HFFc6 (cell line): ENCODE measurements at regions not wholly inside any gene's neighbourhood (a gene's known extent, or its start where the extent isn't known, plus 50 kb on each side); places are given as distances from the start of the nearest gene placed in this dataset.

Experiments used
- DNase-seq: peaks from one replicate; pipeline ENCODE4 v3.0.0-alpha.2; 2018
- H3K27ac Mint-ChIP-seq: 2 replicates; pipeline ENCODE4 v1.8.0; 2020; ENCODE audit warnings: mild to moderate bottlenecking, mixed read lengths
- H3K27me3 Mint-ChIP-seq: 2 replicates; pipeline ENCODE4 v1.8.0; 2021; ENCODE audit warnings: mild to moderate bottlenecking, moderate library complexity, mixed read lengths; ENCODE audit not compliant: insufficient read depth
- H3K36me3 Mint-ChIP-seq: 2 replicates; pipeline ENCODE4 v1.8.0; 2021; ENCODE audit warnings: low read depth, mixed read lengths
- H3K4me1 Mint-ChIP-seq: 2 replicates; pipeline ENCODE4 v1.8.0; 2020; ENCODE audit warnings: low read depth, mixed read lengths
- H3K4me3 Mint-ChIP-seq: 2 replicates; pipeline ENCODE4 v1.8.0; 2020; ENCODE audit warnings: mild to moderate bottlenecking, moderate library complexity, mixed read lengths
- H3K9me3 Mint-ChIP-seq: 2 replicates; pipeline ENCODE4 v1.8.0; 2020; ENCODE audit warnings: mild to moderate bottlenecking, mixed read lengths
- CTCF ChIP-seq: fragments of 200-600 bp; sonication (generic); IDR thresholded peaks from 2 replicates; pipeline ENCODE4 v1.5.0; 2021; ENCODE audit warnings: antibody characterized with exemption, mild to moderate bottlenecking

DNA sequence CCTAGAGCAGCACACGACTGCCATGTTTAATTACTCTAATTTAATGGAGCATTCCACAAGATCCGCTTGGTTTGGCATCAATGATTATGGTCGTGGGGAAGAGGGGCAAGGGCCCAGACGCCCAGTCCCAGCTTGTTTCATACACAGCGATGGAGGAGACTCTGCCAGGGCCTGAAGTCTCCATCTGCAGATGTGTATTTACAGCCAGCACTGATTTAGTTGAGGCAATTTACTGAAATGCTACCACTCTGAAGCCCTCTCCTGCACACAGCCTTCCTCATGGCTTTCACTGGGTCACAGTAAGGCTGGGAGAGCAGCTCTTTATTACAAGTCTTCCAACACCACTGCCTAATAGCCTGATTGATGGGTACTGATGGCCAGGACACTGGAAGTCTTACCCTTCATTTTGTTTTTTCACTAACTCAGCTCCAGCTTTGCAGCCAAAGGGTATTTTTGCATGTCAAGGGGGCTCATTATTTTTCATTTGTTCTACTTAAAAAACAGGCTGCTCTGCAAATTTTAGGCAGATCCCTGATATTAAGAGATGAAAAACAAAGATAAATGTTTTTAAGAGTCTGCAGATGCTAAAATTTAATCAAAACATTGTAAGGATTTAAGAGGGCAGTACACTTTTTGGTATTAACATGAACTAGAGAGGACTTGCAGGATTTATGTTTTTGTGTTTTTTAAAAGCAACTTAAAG lies 236.3 kb downstream of the SIPA1L2 start:
- no peak for DNase-seq
- no peak for TF ChIP-seq CTCF
- Mint-ChIP-seq H3K9me3 (peaks cover 24% of the 10 kb centered on the region), H3K4me3 (no peak overlapping the region), H3K27me3 (no peaks in the 10 kb centered on the region), H3K36me3 (no peaks in the 10 kb centered on the region), H3K27ac (no peak overlapping the region), H3K4me1 (no peaks in the 10 kb centered on the region)

GRCh38 chr1:232393010-232393409 lies 236.9 kb downstream of the SIPA1L2 start:
- Mint-ChIP-seq H3K4me3 (no peak overlapping the region), H3K27ac (no peak overlapping the region), H3K27me3 (no peaks in the 10 kb centered on the region), H3K36me3 (no peaks in the 10 kb centered on the region), H3K9me3 (peaks cover 21% of the 10 kb centered on the region), H3K4me1 (no peaks in the 10 kb centered on the region)
- no peak for DNase-seq
- no peak for TF ChIP-seq CTCF

GRCh38 chr1:232390590-232390989 lies 239.3 kb downstream of the SIPA1L2 start:
- peaks cover 35% of the 10 kb centered on the region for H3K9me3 Mint-ChIP-seq

DNA sequence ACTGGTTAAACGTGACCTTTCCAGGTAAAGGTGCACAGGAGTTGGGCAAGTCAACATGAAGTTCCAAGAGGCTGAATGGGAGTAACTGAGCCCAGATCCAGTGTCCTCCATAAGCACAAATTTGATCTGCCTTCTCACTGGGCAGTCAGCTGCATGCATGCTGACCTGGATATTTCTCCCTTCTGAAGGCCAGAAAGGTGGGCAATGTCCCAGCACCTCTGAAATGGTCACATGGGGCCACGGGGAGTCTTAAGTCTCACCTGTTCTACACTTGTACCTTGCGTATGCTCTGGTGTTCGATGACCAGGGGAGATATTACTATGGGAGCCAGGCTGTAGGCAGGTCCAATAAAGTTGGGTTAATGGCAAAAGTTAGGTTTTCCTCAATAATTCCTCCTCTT lies 240.2 kb downstream of the SIPA1L2 start:
- DNase-seq, result no peak
- Mint-ChIP-seq H3K36me3 (no peaks in the 10 kb centered on the region), H3K4me3 (no peak overlapping the region), H3K27ac (no peak overlapping the region), H3K4me1 (no peaks in the 10 kb centered on the region), H3K27me3 (no peaks in the 10 kb centered on the region; the same call in 1 of the 2 replicates), H3K9me3 (peaks cover 36% of the 10 kb centered on the region)
- no peak for TF ChIP-seq CTCF

More at GRCh38 chr1:232390590-232390989, 239.3 kb downstream of the SIPA1L2 start:
- no peak overlapping the region for H3K4me3 Mint-ChIP-seq
- no peak for TF ChIP-seq CTCF
- no peaks in the 10 kb centered on the region for H3K27me3 Mint-ChIP-seq
- no peak for DNase-seq
- H3K36me3 Mint-ChIP-seq, result no peaks in the 10 kb centered on the region
- no peaks in the 10 kb centered on the region for H3K4me1 Mint-ChIP-seq
- H3K27ac Mint-ChIP-seq, result no peak overlapping the region

DNA sequence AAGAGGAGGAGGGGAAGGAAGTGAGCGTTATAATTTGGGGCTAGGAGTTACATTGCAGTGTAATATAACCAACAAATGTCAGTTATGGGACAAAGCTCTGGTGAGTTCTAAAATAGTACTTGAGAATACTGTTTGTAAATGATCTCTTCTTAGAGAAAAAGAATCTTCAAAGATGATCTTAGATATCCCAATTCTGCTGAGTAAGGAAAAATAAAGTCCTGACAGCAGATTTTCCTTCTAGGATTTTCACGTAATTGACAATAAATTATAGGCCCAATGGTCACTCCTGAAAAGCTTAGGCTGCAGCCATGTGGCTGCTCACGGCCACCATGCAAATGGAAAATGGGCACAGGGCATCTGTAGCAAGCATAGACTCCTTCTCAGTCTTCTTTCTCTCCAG lies 241.6 kb downstream of the SIPA1L2 start:
- TF ChIP-seq CTCF, result no peak
- no peak overlapping the region for H3K27ac Mint-ChIP-seq
- H3K4me3 Mint-ChIP-seq, result no peak overlapping the region
- no peaks in the 10 kb centered on the region; the same call in 1 of the 2 replicates for H3K27me3 Mint-ChIP-seq
- no peaks in the 10 kb centered on the region for H3K36me3 Mint-ChIP-seq
- H3K9me3 Mint-ChIP-seq, result peaks cover 47% of the 10 kb centered on the region
- no peaks in the 10 kb centered on the region for H3K4me1 Mint-ChIP-seq
- no peak for DNase-seq
